Hematopoietic multipotent progenitor cell treated with erythropoietin and hydrocortisone succinate and interleukin-3 and kit ligand, for 8 days (in vitro differentiated cells): ENCODE measurements at regions not wholly inside any gene's neighbourhood (a gene's known extent, or its start where the extent isn't known, plus 50 kb on each side); places are given as distances from the start of the nearest gene placed in this dataset.
"Not testable (repeated sequence)": the region's sequence is repeated elsewhere in the genome, so short reads cannot be mapped to it uniquely, and the experiment has no call there.

Source experiments
- DNase-seq: peaks from one replicate; pipeline ENCODE4 v3.0.0-alpha.2; 2015

DNA sequence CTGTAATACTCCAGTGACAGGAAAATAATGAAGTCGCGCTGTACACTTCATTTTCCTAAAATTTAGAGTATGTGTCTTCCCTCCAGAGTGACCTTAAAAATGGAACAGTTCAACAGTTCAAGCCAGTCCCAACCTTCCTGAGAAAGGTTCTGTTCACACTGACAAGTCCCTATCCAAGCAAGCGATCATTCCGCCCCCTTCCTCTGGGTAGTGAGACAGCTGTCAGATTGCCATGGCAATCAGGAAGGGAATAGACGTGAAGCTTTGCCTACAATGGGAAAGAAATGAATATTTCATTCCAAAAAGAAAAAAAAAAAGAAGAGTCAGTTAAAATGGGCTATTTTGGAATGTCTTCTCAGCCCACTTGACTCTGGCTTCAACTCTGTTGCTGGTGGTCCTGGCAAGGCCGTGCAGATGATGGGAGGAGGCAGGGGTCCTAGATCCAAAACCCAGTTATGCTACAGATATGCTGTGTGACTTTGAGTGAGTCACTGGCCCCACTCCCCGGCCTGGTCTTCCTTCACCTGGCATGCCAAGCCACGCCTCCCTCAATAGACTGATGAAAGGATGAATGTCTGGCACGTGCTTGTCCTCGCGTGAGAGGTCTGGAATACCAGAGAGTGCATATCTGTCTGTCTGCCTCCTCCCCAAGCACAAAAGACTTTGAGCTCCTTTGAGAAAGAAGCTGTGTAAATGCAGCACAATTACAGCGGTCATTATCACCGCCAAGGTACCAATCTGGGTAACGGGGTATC, 165.8 kb upstream of the WWC1 start:
- DNase-seq = no peak

GRCh38 chr5:168126606-168127005, 164.8 kb upstream of the WWC1 start:
- no peak for DNase-seq

GRCh38 chr5:168128111-168128510, 163.3 kb upstream of the WWC1 start:
- DNase-seq = no peak

- DNase-seq = no peak
Measured at GRCh38 chr5:168128557-168128956, 162.9 kb upstream of the WWC1 start.

DNA sequence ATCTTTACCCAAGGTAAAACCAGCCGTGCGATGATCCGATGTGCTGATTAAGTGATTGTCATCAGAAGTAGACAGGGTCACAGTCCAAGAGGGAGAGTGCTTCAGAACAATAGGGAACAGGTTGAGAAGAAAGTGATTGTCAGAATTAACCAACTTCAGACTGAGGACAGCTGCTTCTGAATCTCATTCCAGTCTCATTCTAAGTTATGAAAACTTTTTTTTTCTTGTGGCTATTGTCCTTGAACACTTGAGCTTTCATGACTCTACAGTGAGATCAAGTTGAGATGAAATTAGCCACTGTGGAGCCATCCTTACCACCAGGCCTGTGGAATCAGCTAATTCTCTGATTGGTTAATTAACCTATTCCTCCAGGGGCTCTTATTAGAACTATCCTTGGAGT, 159.9 kb upstream of the WWC1 start:
- no peak for DNase-seq

DNA sequence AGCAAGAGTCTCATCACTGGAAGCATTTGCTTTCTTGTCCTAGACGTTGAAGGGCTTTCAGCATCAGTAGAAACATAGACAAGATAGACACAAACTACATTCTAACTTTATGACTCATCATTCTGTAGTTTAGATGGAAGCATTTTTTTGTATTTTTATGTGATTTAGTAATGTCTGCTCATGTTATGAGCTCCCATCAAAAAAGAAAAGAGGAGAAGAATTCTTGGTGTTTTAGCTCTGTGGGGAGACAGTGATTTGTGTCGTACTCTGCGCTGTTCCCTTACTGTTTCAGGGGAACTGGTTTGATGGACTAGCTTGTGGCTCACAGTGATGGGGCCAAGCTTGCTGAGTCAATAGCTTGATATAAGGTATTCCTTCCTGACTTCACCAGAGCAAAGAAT, 159.2 kb upstream of the WWC1 start:
- DNase-seq = no peak

GRCh38 chr5:168135897-168136296, 155.5 kb upstream of the WWC1 start:
- DNase-seq = no peak

- DNase-seq = no peak
Measured at GRCh38 chr5:168136340-168136739, 155.1 kb upstream of the WWC1 start.

DNA sequence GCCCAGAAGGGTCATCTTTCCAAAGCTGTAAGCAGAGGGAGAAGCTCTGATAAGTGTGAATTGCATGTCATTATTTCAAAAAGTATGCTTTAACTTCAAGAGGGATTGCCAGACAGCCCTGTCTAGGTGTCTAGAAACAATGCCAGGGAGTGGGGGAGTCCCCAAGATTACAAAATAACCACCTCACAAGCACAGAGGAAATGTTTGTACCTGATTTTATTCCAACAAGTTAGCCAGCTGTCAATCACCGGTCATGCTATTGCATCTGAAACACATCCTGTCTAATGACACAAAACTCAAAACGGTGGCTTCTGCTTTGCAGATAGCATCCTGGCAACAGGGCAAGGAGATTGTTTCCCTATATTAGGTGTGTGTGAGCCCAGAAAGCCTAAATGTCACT, 154.2 kb upstream of the WWC1 start:
- no peak for DNase-seq

DNA sequence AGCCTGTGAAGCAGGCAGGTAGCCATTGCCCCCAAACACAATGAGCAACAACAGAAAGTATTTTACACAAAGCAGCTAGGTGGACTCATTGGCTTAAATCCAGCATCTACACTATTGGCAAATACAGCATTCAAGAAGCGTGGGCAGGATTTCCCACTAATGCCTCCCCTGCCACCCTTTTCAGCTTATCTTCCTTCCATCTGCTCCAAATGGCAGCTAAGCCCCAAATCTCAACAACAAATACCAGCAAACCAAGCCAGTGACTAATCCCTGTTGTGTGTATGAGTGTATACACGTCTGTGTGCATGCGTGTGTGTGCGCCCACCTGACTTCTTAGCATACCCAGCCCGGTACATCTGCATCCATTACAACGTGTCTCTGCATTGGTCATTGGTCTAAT, 151.2 kb upstream of the WWC1 start:
- no peak for DNase-seq

- no peak for DNase-seq
Measured at GRCh38 chr5:168142402-168142801, 149.0 kb upstream of the WWC1 start.

DNA sequence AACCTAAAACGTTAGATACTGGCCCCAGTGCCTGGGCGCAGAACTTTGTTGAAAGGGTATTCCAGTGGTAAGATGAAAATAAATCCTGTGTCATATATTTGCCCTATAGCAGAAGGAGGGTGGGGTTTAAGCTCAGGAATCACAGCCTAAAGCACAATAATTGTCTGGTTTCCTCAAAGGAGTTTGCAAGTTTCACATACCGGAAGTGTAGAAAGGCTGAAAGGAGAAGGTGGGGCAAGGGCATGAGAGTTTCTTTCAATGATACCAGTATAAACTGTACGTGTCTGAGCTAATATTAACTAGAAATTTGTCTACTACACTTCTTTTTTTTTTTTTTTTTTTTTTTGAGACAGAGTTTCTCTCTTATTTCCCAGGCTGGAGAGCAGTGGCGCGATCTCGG, 147.9 kb upstream of the WWC1 start:
- not testable (repeated sequence) for DNase-seq

- DNase-seq = no peak
Measured at GRCh38 chr5:168147106-168147505, 144.3 kb upstream of the WWC1 start.

DNA sequence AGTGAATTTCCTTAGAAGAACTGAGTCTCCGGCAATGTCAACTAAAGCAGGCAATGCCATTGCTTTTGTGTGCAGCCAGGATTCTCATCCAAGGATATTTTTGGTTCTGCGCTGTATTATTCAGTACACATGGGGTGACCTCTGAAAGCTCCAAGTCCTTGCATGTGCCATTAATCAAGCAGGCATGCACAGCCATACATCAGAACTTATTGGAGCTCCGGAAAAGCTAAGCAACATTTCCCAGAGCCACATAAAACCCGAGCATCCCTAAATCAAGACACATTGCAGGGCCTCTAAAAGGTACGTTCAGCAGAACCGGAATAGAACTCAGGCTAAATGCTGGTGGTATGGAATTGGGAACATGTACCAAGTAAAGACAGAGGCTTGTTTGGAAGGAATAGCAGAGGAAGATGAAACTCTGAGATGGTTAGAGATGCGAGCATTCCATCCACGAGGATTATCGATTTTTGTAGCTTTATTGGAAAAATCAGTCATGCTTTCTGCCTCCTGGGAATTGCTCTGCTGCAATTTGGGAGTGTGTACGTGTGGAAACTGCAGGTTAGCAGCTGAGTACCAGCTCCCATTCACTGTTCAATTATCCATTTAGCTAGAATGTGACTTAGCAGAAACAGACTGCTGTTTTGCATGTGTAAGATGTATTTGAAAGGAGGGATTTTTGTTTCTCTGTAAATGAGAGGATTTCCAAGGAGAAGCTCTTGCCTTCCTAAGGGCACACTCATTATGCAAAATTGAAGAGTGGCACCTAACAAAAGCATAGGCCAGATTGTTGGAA, 143.7 kb upstream of the WWC1 start:
- DNase-seq = no peak

DNA sequence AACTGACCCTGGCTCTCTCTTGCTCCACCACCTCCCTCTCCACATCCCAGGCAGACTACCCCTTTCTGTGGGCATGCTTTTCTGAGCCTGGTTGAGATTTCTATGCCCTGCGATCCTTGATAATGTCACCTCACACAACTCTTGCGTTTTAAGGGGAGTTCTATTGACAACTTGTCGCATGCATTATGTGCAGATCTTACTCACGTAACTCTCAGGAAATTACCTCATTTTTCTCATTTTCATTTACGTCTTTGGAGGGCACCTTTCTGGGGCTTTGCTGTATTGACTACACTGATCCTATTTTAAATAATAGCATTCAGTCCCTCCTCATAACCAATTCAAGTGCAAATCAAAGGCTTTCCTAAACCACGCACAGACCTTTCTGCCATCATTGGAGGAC, 140.4 kb upstream of the WWC1 start:
- no peak for DNase-seq

- DNase-seq = no peak
Measured at GRCh38 chr5:168152660-168153059, 138.8 kb upstream of the WWC1 start.

GRCh38 chr5:168153263-168153875, 138.1 kb upstream of the WWC1 start:
- DNase-seq = no peak

DNA sequence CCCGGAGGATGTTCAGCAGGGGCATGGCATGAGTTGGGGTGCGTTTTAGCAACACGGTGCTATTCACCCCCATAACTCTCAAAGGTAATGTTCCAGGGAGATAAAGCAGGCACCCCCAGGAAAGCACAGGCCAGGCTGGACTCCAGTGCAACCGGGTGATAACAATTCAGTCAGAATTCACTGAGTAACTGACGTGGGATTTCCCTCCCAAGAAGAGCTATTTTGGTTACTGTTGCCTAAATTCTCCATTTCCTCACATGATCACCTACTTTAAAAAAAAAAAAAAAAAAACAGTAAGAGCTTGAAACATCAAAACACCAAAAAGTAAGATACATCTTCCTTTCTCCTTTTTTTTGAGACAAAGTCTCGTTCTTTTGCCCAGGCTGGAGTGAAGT, 137.6 kb upstream of the WWC1 start:
- DNase-seq = no peak

DNA sequence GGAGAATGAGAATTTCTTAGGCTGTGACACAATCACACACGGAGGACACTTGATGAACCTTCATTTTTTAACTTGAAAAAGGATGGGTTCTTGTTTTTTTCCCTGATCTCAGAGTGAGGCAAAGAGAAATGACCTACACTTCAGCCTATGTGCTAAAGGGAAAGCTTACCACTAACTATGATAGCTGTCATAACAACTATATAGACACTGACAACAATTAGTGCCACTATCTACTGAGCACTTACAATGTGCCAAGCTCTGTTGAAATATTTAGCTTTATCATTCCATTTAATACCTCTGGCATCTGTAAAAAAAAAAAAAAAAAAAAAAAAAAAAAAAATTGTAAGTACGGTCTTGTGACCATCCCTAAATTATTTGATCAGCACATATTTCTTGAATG, 135.9 kb upstream of the WWC1 start:
- no peak for DNase-seq

DNA sequence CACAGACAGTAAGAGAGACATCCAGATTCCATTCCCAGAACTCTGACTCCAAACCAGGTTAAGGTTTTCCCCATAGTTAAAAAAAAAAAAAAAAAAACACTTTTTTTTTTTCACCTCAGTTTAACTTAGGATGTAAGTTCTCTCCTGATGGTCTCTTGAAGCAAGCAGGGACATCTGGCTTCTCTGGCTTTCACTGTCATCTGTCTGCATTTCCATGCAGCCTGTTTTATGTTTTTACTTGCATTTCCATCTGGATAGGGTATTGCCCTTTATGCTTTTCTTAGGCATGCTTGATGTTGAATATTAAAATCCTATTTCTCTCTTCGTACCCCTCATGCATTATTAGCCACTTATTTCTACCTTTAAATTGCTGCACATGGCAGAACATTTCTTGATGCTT, 135.3 kb upstream of the WWC1 start:
- DNase-seq = no peak

GRCh38 chr5:168157141-168157540, 134.3 kb upstream of the WWC1 start:
- DNase-seq = no peak

- DNase-seq = no peak
Measured at GRCh38 chr5:168159425-168159824, 132.0 kb upstream of the WWC1 start.

DNA sequence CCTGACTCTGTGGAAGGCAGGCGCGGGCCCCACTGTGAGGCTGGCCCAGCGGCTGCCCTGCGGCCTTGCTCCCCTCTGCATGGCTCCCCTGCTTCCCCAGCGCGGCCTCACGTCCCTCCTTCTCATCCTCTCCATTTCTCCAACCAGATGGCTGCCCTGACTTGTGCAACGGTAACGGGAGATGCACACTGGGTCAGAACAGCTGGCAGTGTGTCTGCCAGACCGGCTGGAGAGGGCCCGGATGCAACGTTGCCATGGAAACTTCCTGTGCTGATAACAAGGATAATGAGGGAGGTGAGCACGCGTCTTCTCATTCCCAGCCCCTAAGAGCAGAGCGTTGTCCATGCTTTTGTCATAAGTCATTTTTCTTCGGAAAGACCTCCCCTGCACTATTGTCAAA, 129.0 kb upstream of the WWC1 start:
- DNase-seq = no peak

- no peak for DNase-seq
Measured at GRCh38 chr5:168163966-168164365, 127.5 kb upstream of the WWC1 start.
